Adrenal gland (tissue), 5 donors: ENCODE measurements at regions not wholly inside any gene's neighbourhood (a gene's known extent, or its start where the extent isn't known, plus 50 kb on each side); places are given as distances from the start of the nearest gene placed in this dataset.

Experiments
- POLR2A ChIP-seq, 2 donors: fragments of 450-650 bp; IDR thresholded peaks; one replicate each; pipeline ENCODE4 v1.6.1; 2017; ENCODE audit warnings: antibody characterized with exemption in 2 of 2, mild to moderate bottlenecking in 2 of 2, moderate library complexity in 1 of 2
- TF ChIP-seq, protein P1 (sequence below), 6 experiments: fragments of 450-650 bp in 4 of 6; fragments of 200-600 bp in 2 of 6; sonication (generic) in 1 of 6; IDR thresholded peaks; 1 replicate in 5 of 6; 2 replicates in 1 of 6; pipeline versions ENCODE4 v1.5.1 to v1.8.0; 2016 to 2021; ENCODE audit warnings: antibody characterized with exemption in 6 of 6, mild to moderate bottlenecking in 2 of 6, moderate library complexity in 1 of 6
- donor health status: DM: no; HTN: no; CAD: no.

DNA sequence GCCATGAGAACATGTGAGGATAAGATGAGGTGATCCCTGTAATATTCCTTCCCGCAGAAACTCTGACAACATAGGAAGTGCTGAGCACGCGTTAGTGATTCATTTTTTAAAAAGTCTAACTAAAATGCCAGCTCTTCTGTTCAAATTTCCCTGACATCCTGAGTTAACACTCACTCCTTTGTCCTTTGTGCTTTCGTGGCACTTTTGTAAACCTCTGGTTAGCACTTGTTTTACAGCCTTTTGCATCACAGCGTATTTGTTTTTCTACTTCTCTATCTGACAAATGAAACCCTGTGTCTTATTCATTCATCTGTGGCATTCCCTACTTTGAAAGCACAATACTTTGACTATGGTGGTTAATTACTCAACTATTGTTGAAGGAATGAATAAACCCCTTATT lies 313.6 kb downstream of the NUAK1 start:
- TF ChIP-seq, protein P1, sequence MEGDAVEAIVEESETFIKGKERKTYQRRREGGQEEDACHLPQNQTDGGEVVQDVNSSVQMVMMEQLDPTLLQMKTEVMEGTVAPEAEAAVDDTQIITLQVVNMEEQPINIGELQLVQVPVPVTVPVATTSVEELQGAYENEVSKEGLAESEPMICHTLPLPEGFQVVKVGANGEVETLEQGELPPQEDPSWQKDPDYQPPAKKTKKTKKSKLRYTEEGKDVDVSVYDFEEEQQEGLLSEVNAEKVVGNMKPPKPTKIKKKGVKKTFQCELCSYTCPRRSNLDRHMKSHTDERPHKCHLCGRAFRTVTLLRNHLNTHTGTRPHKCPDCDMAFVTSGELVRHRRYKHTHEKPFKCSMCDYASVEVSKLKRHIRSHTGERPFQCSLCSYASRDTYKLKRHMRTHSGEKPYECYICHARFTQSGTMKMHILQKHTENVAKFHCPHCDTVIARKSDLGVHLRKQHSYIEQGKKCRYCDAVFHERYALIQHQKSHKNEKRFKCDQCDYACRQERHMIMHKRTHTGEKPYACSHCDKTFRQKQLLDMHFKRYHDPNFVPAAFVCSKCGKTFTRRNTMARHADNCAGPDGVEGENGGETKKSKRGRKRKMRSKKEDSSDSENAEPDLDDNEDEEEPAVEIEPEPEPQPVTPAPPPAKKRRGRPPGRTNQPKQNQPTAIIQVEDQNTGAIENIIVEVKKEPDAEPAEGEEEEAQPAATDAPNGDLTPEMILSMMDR (IDR thresholded peaks at IDR 0.05): no peak
- no peak for TF ChIP-seq POLR2A (IDR thresholded peaks at IDR 0.05)
